ENCODE measurements at regions not wholly inside any gene's neighbourhood (a gene's known extent, or its start where the extent isn't known, plus 50 kb on each side); places are given as distances from the start of the nearest gene placed in this dataset.

GRCh38 chr15:60062826-60063225, 58.7 kb downstream of the FOXB1 start:
- TF ChIP-seq POLR2A (IDR thresholded peaks at IDR 0.05; ENCODE audit: low read depth, low read length) (no peak), TAF1 (IDR thresholded peaks at IDR 0.05; ENCODE audit: borderline replicate concordance, low read depth, low read length) (no peak), POLR2AphosphoS5 (IDR thresholded peaks at IDR 0.05; ENCODE audit: low read depth, low read length) (no peak)
